KOPT-K1 (cell line): ENCODE measurements at regions not wholly inside any gene's neighbourhood (a gene's known extent, or its start where the extent isn't known, plus 50 kb on each side); places are given as distances from the start of the nearest gene placed in this dataset.
"Not testable (repeated sequence)": the region's sequence is repeated elsewhere in the genome, so short reads cannot be mapped to it uniquely, and the experiment has no call there.

ENCODE experiments used
- H3K27ac ChIP-seq: fragments of 200-600 bp; sonication (generic); 2 replicates; pipeline ENCODE4 v1.5.1; 2016; ENCODE audit warnings: antibody characterized with exemption, mild to moderate bottlenecking, low read depth, low read length; ENCODE audit not compliant: poor library complexity, severe bottlenecking
- H3K36me3 ChIP-seq: fragments of 200-600 bp; sonication (generic); 2 replicates; pipeline ENCODE4 v1.5.1; 2017; ENCODE audit warnings: antibody characterized with exemption, mild to moderate bottlenecking, low read length, moderate library complexity; ENCODE audit not compliant: insufficient read depth
- H3K9me3 ChIP-seq: fragments of 200-600 bp; sonication (generic); 2 replicates; pipeline ENCODE4 v1.5.1; 2017; ENCODE audit warnings: antibody characterized with exemption, low read length, mild to moderate bottlenecking; ENCODE audit not compliant: insufficient read depth, poor library complexity, severe bottlenecking

- Histone ChIP-seq H3K36me3 (no peaks in the 10 kb centered on the region), H3K27ac (no peak overlapping the region), H3K9me3 (no peaks in the 10 kb centered on the region)
These were observed 791.4 kb downstream of the BRINP3 start for GRCh38 chr1:189686288-189686687.

DNA sequence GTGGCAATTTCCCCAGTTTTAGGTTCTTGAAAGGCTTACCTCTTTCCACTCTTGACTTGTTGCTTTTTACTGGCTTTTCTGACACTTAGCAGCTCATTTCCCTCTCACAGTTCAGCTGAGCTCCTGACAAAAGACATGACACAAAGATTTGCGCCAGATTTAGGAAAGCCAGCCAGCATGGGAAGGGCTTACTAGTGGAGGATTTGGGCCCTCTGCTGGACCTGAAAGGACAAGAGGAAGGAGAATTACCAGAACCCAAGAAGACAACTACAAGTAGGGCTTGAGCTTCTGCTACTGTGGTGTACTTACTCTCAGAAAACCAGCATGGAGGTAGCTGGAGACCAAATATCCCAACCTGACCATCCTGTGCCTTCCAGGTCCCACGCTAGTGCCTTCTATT lies 784.5 kb downstream of the BRINP3 start:
- Histone ChIP-seq H3K27ac (no peak overlapping the region), H3K36me3 (no peaks in the 10 kb centered on the region), H3K9me3 (no peaks in the 10 kb centered on the region)

DNA sequence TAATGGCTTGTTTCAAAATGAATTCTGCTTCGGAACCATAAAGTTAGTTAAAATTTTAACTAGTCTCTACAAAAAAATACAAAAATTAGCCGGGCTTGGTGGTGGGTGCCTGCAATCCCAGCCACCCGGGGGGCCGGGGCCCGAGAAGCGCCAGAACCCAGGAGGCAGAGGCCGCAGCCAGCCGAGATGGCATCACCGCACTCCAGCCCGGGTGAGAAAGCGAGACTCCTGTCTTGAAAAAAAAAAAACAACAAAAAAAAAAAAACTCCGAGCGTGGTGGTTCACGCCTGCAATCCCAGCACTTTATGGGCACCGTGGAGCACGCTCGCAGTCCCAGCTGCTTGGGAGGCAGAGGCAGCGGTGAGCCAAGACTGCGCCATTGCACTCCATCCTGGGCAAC lies 781.4 kb downstream of the BRINP3 start:
- H3K9me3 ChIP-seq: no peaks in the 10 kb centered on the region
- no peak overlapping the region for H3K27ac ChIP-seq
- H3K36me3 ChIP-seq: no peaks in the 10 kb centered on the region

DNA sequence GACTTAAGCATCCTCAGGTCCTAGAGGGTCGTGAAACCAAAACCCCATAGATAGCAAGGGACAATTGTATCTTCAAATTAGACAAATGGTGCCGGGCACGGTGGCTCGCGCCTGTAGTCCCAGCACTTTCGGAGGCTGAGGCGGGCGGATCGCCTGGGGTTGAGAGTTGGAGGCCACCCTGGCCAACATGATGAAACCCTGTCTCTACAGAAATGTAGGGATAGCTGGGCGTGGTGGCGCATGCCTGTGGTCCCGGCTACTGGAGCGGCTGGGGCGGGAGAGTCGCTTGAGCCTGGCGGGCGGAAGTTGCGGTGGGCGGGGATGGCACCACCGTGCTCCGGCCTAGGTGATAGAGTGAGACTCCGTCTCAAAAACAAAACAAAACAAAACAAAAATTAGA lies 780.6 kb downstream of the BRINP3 start:
- H3K27ac ChIP-seq: no peak overlapping the region

DNA sequence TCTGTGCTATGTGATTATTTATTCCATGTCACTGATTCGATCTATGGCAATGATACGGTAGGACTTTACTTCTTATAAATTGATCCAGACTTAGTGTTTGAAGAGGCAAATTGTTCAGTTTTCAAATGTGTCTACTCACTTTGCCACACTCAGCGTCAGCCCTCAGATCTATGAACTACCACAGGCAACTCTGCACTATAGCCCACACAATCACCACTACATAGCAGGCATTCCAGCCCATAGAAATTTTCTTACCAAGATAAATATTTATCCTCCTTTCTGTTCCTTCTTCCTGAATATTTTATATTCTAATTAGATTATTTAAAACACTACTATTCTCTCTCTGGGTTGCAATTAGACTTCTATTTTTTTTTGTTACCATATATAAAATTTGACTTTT lies 776.1 kb downstream of the BRINP3 start:
- H3K27ac ChIP-seq: no peak overlapping the region

More for the DNA sequence above, 780.6 kb downstream of the BRINP3 start:
- H3K36me3 ChIP-seq: no peaks in the 10 kb centered on the region
- no peaks in the 10 kb centered on the region for H3K9me3 ChIP-seq

GRCh38 chr1:189706594-189706993 lies 771.1 kb downstream of the BRINP3 start:
- Histone ChIP-seq H3K9me3 (no peaks in the 10 kb centered on the region), H3K27ac (no peak overlapping the region), H3K36me3 (no peaks in the 10 kb centered on the region)

More for the DNA sequence above, 776.1 kb downstream of the BRINP3 start:
- Histone ChIP-seq H3K36me3 (no peaks in the 10 kb centered on the region), H3K9me3 (no peaks in the 10 kb centered on the region)

DNA sequence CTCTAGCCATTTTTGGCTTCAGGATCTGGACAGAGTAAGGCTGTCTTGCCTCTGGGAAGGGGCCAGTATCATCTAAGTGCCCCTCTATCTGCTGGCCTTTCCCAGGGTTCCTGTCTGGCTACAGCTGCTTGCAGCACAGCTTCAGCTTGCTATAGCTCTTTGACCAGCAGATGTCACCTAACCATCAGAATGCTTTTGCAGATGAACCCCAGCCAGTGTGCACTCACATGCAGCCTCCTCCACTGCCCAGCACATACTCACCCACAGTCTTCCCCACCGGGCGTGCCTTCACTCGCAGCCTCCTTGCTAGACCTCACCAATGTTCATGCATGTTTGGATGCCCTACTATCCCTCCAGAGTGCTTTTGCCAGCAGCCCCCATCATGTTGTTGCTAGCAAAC lies 769.0 kb downstream of the BRINP3 start:
- Histone ChIP-seq H3K27ac (no peak overlapping the region), H3K36me3 (no peaks in the 10 kb centered on the region), H3K9me3 (no peaks in the 10 kb centered on the region)

DNA sequence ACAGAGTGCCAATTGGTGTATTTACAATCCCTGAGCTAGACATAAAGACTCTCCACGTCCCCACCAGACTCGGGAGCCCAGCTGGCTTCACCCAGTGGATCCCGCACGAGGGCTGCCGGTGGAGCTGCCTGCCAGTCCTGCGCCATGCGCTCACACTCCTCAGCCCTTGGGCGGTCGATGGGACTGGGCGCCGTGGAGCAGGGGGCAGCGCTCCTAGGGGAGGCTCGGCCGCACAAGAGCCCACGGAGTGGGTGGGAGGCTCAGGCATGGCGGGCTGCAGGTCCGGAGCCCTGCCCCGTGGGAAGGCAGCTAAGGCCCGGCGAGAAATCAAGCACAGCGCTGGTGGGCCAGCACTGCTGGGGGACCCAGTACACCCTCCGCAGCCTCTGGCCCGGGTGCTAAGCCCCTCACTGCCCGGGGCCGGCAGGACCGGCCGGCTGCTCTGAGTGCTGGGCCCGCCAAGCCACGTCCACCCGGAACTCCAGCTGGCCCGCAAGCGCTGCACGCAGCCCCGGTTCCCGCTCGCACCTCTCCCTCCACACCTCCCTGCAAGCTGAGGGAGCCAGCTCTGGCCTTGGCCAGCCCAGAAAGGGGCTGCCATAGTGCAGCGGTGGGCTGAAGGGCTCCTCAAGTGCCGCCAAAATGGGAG lies 759.4 kb downstream of the BRINP3 start:
- H3K36me3 ChIP-seq, H3K27ac ChIP-seq, H3K9me3 ChIP-seq: not testable (repeated sequence)

GRCh38 chr1:189726806-189727205 lies 750.9 kb downstream of the BRINP3 start:
- Histone ChIP-seq H3K27ac (no peak overlapping the region), H3K36me3 (no peaks in the 10 kb centered on the region), H3K9me3 (no peaks in the 10 kb centered on the region)

DNA sequence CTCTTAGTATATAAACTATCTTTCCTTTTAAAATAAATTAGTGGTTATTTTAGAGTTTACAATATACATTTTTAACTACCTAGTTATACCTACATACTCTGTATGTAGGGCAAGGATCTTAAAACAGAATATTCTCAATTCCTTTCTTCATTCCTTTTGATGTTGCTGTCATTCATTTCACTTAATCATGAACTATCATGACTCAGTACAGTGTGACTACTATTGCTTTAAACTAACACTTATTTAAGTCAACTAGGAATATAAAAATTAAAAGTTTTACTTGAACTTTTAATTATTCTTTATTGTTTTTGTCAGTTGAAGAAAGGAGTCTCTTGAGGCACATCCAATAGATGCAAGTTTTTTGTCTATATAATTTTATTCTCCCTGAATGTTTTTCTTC lies 726.4 kb downstream of the BRINP3 start:
- Histone ChIP-seq H3K36me3 (no peaks in the 10 kb centered on the region), H3K27ac (no peak overlapping the region), H3K9me3 (no peaks in the 10 kb centered on the region)

GRCh38 chr1:189752461-189752995 lies 725.1 kb downstream of the BRINP3 start:
- H3K9me3 ChIP-seq: no peaks in the 10 kb centered on the region
- H3K27ac ChIP-seq: no peak overlapping the region
- H3K36me3 ChIP-seq: no peaks in the 10 kb centered on the region

DNA sequence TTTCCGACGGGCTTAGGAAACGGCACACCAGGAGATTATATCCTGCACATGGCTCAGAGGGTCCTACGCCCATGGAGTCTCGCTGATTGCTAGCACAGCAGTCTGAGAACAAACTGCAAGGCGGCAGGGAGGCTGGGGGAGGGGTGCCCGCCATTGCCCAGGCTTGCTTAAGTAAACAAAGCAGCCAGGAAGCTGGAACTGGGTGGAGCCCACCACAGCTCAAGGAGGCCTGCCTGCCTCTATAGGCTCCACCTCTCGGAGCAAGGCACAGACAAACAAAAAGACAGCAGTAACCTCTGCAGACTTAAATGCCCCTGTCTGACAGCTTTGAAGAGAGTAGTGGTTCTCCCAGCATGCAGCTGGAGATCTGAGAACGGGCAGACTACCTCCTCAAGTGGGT lies 722.6 kb downstream of the BRINP3 start:
- H3K27ac ChIP-seq, H3K36me3 ChIP-seq, H3K9me3 ChIP-seq: not testable (repeated sequence)

DNA sequence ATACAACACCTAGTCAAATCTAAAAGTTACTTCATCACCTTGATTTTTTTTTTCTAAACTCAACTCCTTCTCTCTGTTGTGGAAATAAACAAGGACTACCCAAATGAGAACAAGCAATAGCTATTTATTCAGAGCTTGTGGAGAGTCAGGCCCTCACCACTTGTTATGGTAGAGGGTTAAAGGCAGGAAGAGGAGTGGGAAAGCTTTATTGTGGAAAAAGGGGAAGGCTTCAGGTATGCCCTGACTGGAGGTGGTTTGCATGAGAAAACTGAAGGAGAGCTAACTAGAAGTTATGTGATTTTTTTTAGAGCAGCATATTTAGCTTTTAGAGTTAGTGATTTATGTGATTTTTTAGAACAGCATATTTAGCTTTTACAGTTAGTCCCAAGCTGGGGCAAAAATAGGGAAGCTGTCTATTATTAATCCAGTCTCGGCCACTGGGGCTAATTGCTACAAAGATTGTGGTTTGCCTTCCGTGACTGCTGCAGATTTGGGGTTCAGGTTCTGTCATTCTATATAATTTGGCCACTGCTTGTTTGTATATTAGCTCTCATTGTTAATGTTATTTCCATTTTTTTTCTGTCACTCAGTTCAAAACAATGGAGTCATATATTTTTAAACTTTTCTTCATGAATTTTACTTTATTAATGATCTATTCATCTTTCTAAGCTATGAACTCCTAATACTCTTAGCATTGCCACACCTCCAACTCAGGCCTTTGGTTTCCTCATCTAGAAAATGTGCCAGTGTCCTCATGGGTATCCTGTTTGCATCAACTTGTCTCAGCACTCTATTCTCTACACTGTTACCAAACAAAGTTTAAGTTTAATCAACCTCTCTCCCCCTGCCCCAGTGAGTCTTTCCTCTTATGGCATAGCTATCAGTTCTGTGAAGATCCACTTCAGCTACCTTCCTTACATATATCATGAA lies 713.0 kb downstream of the BRINP3 start:
- Histone ChIP-seq H3K36me3 (no peaks in the 10 kb centered on the region), H3K9me3 (no peaks in the 10 kb centered on the region), H3K27ac (no peak overlapping the region)

GRCh38 chr1:189769448-189769847 lies 708.2 kb downstream of the BRINP3 start:
- H3K9me3 ChIP-seq: no peaks in the 10 kb centered on the region
- H3K36me3 ChIP-seq: no peaks in the 10 kb centered on the region
- H3K27ac ChIP-seq: no peak overlapping the region

- no peaks in the 10 kb centered on the region for H3K9me3 ChIP-seq
- H3K36me3 ChIP-seq: no peaks in the 10 kb centered on the region
- no peak overlapping the region for H3K27ac ChIP-seq
These were observed 702.9 kb downstream of the BRINP3 start for GRCh38 chr1:189774721-189775287.
